ENCODE measurements at regions not wholly inside any gene's neighbourhood (a gene's known extent, or its start where the extent isn't known, plus 50 kb on each side); places are given as distances from the start of the nearest gene placed in this dataset.

DNA sequence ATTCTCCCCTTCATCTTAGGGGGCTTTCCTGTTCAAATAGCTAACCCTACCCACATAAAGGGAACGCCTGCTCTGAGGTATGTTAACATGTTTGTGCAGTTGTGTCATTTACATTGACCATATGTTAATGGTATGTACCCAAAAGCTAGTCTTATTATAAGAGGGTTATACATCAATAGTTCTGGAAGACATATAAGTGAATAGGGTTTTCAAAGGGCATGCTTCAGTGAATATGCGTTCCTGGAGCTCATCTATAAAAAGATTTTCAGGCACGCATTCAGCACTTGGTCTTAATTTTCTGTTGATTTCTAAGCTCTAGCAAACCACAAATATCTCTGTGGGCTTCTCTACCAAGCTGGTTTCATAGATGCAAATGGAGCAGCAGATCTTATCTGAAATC, 766.1 kb downstream of the IRX1 start:
- ATAC-seq (no peak), DNase-seq (no peak)
- WGBS (ENCODE audit: insufficient coverage, low coverage, low lambda C conversion rate, missing lambda C conversion rate) = 25% methylated on average over 3 of the region's 3 CpGs
- Histone ChIP-seq H3K27ac (no peak overlapping the region), H3K4me1 (no peaks in the 10 kb centered on the region), H3K27me3 (no peaks in the 10 kb centered on the region), H3K36me3 (no peaks in the 10 kb centered on the region), H3K9me3 (no peaks in the 10 kb centered on the region), H3K4me3 (no peak overlapping the region)
- TF ChIP-seq POLR2A (IDR thresholded peaks at IDR 0.05) = no peak
- TF ChIP-seq, protein P1, sequence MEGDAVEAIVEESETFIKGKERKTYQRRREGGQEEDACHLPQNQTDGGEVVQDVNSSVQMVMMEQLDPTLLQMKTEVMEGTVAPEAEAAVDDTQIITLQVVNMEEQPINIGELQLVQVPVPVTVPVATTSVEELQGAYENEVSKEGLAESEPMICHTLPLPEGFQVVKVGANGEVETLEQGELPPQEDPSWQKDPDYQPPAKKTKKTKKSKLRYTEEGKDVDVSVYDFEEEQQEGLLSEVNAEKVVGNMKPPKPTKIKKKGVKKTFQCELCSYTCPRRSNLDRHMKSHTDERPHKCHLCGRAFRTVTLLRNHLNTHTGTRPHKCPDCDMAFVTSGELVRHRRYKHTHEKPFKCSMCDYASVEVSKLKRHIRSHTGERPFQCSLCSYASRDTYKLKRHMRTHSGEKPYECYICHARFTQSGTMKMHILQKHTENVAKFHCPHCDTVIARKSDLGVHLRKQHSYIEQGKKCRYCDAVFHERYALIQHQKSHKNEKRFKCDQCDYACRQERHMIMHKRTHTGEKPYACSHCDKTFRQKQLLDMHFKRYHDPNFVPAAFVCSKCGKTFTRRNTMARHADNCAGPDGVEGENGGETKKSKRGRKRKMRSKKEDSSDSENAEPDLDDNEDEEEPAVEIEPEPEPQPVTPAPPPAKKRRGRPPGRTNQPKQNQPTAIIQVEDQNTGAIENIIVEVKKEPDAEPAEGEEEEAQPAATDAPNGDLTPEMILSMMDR (IDR thresholded peaks at IDR 0.05) = no peak
- intact Hi-C loops (cut with DNase I) = no loop called here

GRCh38 chr5:4362411-4362810, 766.8 kb downstream of the IRX1 start:
- TF ChIP-seq, protein P1 (IDR thresholded peaks at IDR 0.05) = no peak
- TF ChIP-seq POLR2A (IDR thresholded peaks at IDR 0.05) = no peak
- WGBS (ENCODE audit: insufficient coverage, low coverage, low lambda C conversion rate, missing lambda C conversion rate) = 46% methylated on average over 2 of the region's 2 CpGs
- no peaks in the 10 kb centered on the region for H3K9me3 ChIP-seq
- no peak for DNase-seq
- no peaks in the 10 kb centered on the region for H3K4me1 ChIP-seq
- no peaks in the 10 kb centered on the region for H3K27me3 ChIP-seq
- intact Hi-C loops (cut with DNase I) = no loop called here
- no peak for ATAC-seq
- no peak overlapping the region for H3K27ac ChIP-seq
- no peaks in the 10 kb centered on the region for H3K36me3 ChIP-seq
- H3K4me3 ChIP-seq = no peak overlapping the region

- TF ChIP-seq, protein P1 (IDR thresholded peaks at IDR 0.05) = no peak
- TF ChIP-seq POLR2A (IDR thresholded peaks at IDR 0.05) = no peak
- no peak overlapping the region for H3K4me3 ChIP-seq
- no peaks in the 10 kb centered on the region for H3K27me3 ChIP-seq
- DNase-seq (no peak), ATAC-seq (no peak)
- H3K4me1 ChIP-seq = no peaks in the 10 kb centered on the region
- H3K27ac ChIP-seq = no peak overlapping the region
- 21% methylated on average over 2 of the region's 2 CpGs for WGBS (ENCODE audit: insufficient coverage, low coverage, low lambda C conversion rate, missing lambda C conversion rate)
- no peaks in the 10 kb centered on the region for H3K36me3 ChIP-seq
- intact Hi-C loops (cut with DNase I) = no loop called here
- H3K9me3 ChIP-seq = no peaks in the 10 kb centered on the region
Measured at GRCh38 chr5:4363045-4363444, 767.4 kb downstream of the IRX1 start.

- TF ChIP-seq POLR2A (IDR thresholded peaks at IDR 0.05) = no peak
- no peaks in the 10 kb centered on the region for H3K36me3 ChIP-seq
- no peak overlapping the region for H3K4me3 ChIP-seq
- DNase-seq (no peak), ATAC-seq (no peak)
- 60% methylated on average over 5 of the region's 5 CpGs for WGBS (ENCODE audit: insufficient coverage, low coverage, low lambda C conversion rate, missing lambda C conversion rate)
- no peak overlapping the region for H3K27ac ChIP-seq
- H3K27me3 ChIP-seq = no peaks in the 10 kb centered on the region
- intact Hi-C loops (cut with DNase I) = no loop called here
- no peaks in the 10 kb centered on the region for H3K4me1 ChIP-seq
- no peaks in the 10 kb centered on the region for H3K9me3 ChIP-seq
Measured at GRCh38 chr5:4366628-4367027, 771.0 kb downstream of the IRX1 start.

DNA sequence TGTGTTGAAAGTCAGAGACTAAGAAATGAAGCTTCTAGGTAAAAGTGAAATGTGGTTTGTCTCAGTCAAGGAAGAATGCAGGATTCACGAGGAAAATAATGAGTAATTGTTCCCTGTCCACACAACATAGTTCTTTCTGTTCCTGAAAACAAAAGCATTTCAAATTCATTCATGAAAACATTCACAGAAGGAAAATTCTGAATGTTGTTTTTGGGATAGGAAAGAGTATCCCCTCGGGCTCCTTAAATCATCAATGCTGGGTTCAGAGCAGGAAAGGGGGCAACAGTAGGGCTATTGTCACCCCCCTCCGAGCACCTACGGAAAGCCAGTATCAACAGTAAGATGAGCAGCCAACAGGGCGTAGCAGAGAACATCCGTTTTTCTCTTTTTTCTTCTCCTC, 769.9 kb upstream of the ADAMTS16 start:
- Histone ChIP-seq H3K27me3 (no peaks in the 10 kb centered on the region), H3K4me3 (no peak overlapping the region), H3K4me1 (no peaks in the 10 kb centered on the region), H3K36me3 (no peaks in the 10 kb centered on the region), H3K27ac (no peak overlapping the region), H3K9me3 (no peaks in the 10 kb centered on the region)
- ATAC-seq = no peak
- no peak for DNase-seq
- intact Hi-C loops (cut with DNase I) = no loop called here
- 34% methylated on average over 6 of the region's 6 CpGs for WGBS (ENCODE audit: insufficient coverage, low coverage, low lambda C conversion rate, missing lambda C conversion rate)
- TF ChIP-seq POLR2A (IDR thresholded peaks at IDR 0.05) = no peak
- TF ChIP-seq, protein P1 (IDR thresholded peaks at IDR 0.05) = no peak
